Epithelial cell of proximal tubule (primary cell): ENCODE measurements at regions not wholly inside any gene's neighbourhood (a gene's known extent, or its start where the extent isn't known, plus 50 kb on each side); places are given as distances from the start of the nearest gene placed in this dataset.

Experiments
- DNase-seq: peaks from one replicate; pipeline ENCODE4 v3.0.0-alpha.2; 2011; ENCODE audit warnings: low read depth
- H3K4me3 ChIP-seq: 2 replicates; pipeline ENCODE4 v1.5.1; 2011; ENCODE audit warnings: low read depth, mild to moderate bottlenecking, low read length
- CTCF ChIP-seq: conservative IDR thresholded peaks from 2 replicates; pipeline ENCODE4 v1.5.1; 2012; ENCODE audit warnings: low read depth, mild to moderate bottlenecking, low read length

GRCh38 chrX:14291666-14292500 is 237.5 kb upstream of the GLRA2 start:
- DNase-seq, result no peak
- no peak for TF ChIP-seq CTCF
- no peak overlapping the region for H3K4me3 ChIP-seq

GRCh38 chrX:14290335-14290734 is 239.0 kb upstream of the GLRA2 start:
- DNase-seq, result no peak
- TF ChIP-seq CTCF, result no peak

DNA sequence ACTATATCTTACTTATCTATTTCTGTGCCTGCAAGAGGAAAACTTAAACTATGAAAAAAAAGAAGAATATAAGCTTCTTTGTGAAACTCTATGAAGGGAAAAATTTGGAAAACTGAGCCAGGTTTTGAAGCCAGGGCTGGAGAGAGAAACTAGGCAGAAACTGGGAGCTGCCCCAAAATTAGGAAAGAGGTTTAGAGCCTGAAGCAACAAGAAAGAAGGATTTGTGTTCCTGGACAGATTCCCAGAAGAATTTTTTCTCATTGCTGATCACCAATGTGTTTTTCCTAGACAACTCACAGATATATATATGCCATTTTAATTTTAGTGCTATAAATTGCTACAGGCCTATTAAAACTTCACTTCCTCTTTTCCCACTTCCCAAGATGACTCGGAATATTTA is 245.0 kb upstream of the GEMIN8 start:
- no peak for TF ChIP-seq CTCF
- H3K4me3 ChIP-seq, result no peak overlapping the region
- no peak for DNase-seq

More at GRCh38 chrX:14290335-14290734, 239.0 kb upstream of the GLRA2 start:
- no peak overlapping the region for H3K4me3 ChIP-seq

DNA sequence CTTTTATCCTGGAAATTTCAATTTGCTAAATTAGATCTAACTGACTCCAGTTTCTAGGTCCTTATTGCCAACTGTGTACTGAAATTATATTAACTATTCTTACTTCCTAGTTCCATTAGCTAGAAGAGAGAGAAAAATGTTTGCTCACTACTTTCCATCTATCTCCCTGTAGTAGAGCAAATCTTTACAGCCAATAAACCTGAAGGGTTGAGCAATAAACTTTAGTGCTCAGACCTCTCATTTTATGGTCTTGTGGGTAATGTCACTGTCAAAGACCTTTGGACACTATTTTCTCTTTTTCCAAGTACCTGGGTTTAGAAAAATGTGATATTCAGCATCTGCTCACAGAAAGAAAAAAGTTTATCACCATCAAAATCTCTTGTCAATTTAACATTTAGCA is 237.5 kb upstream of the GEMIN8 start:
- no peak overlapping the region for H3K4me3 ChIP-seq
- DNase-seq, result no peak
- no peak for TF ChIP-seq CTCF

GRCh38 chrX:14266705-14267104 is 237.0 kb upstream of the GEMIN8 start:
- H3K4me3 ChIP-seq, result no peak overlapping the region
- TF ChIP-seq CTCF, result no peak
- no peak for DNase-seq

DNA sequence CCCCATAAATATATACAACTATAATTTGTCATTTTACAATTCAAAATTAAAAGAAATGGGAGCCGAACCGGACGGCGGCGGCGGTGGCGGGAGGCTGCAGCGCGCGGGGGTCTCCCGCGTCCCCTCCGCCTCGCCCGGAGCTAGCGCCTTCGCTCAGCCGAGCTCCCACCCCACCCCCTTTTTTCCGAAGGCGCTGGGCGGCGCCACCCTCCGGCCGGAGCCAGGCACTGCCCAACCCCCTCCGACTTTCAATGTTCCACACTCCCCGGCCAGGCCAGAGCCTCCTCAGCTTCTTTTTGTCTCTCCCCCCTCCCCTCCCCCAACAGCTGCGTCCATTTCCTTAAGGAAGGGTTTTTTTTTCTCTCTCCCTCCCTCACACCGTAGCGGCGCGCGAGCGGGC is 214.1 kb upstream of the GEMIN8 start:
- no peak for TF ChIP-seq CTCF
- DNase-seq, result no peak
- no peak overlapping the region for H3K4me3 ChIP-seq

DNA sequence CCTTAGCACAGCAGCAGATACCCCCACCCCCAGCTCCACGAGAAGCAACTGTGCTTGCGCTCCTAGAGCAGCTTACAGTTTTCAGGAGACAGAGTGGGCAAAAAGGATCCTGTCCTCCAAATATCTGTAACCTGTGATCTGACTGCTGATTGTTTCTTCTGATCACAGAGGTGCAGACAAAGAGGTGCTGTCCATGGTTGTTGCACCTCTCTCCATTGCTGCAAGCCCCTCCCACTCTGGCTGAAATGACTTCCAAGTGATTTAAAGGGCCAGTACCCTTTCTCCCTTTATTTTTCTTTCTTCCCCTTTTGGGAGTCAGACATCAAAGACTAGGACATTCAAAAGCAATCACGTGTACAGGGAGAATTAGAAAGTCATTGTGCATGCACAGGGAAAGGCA is 205.3 kb upstream of the GEMIN8 start:
- DNase-seq, result no peak
- no peak overlapping the region for H3K4me3 ChIP-seq
- TF ChIP-seq CTCF, result no peak
